Choroid plexus epithelial cell (primary cell): ENCODE measurements at regions not wholly inside any gene's neighbourhood (a gene's known extent, or its start where the extent isn't known, plus 50 kb on each side); places are given as distances from the start of the nearest gene placed in this dataset.
A peak's percentile ranks its signal among the peaks of the same experiment; 100 is the strongest.

Experiments
- DNase-seq: peaks from one replicate; pipeline ENCODE4 v3.0.0-alpha.2; 2010; ENCODE audit warnings: low read depth
- H3K4me3 ChIP-seq: 2 replicates; pipeline ENCODE4 v1.5.1; 2011; ENCODE audit warnings: low read depth, mild to moderate bottlenecking, control low read depth, low read length, moderate library complexity
- TF ChIP-seq, protein P1 (sequence below): conservative IDR thresholded peaks from 2 replicates; pipeline ENCODE4 v1.5.1; 2011; ENCODE audit warnings: low read depth, mild to moderate bottlenecking, control low read depth, inconsistent platforms, low read length, moderate library complexity

DNA sequence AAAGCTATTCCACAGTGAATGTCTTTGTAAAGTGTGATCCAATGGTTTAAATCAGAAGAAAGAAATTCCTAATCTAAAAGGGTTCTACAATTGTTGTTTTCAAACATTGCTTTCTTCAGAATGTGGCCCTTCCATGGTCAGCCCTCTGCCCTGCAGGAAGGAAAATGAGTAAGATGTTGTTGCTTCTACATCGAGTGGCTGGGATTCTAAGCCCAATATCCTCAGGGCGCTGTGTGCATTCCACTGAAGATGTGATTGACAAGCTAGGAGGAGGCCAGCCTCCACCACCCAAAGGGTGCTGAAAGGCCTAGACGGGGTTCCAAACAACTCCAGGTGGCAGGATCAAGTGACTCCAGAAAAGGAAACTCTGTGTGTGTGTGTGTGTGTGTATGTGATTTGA lies 316.9 kb upstream of the TSHZ3 start:
- H3K4me3 ChIP-seq = no peak overlapping the region
- TF ChIP-seq, protein P1, sequence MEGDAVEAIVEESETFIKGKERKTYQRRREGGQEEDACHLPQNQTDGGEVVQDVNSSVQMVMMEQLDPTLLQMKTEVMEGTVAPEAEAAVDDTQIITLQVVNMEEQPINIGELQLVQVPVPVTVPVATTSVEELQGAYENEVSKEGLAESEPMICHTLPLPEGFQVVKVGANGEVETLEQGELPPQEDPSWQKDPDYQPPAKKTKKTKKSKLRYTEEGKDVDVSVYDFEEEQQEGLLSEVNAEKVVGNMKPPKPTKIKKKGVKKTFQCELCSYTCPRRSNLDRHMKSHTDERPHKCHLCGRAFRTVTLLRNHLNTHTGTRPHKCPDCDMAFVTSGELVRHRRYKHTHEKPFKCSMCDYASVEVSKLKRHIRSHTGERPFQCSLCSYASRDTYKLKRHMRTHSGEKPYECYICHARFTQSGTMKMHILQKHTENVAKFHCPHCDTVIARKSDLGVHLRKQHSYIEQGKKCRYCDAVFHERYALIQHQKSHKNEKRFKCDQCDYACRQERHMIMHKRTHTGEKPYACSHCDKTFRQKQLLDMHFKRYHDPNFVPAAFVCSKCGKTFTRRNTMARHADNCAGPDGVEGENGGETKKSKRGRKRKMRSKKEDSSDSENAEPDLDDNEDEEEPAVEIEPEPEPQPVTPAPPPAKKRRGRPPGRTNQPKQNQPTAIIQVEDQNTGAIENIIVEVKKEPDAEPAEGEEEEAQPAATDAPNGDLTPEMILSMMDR = no peak
- DNase-seq = no peak

DNA sequence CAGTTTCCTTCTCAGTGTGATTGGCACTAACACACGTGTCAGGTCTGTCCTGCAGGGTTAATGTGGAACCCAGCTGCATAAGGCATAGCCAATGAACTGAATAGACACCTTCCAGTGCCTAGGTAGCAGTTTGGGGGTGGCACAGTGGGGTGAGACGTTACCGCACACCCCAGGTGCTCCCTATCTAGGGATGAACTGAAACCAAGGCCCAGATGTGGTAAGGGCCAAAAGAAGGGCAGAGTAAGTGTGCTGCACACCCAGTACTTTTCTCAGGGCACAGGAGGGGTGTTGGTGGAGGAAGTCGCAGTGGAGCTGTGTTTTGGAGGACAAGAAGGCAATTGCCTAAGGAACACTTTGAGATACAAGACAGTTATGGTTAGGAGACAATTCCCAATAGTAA lies 317.9 kb upstream of the TSHZ3 start:
- no peak overlapping the region for H3K4me3 ChIP-seq
- TF ChIP-seq, protein P1 = no peak
- DNase-seq = no peak

DNA sequence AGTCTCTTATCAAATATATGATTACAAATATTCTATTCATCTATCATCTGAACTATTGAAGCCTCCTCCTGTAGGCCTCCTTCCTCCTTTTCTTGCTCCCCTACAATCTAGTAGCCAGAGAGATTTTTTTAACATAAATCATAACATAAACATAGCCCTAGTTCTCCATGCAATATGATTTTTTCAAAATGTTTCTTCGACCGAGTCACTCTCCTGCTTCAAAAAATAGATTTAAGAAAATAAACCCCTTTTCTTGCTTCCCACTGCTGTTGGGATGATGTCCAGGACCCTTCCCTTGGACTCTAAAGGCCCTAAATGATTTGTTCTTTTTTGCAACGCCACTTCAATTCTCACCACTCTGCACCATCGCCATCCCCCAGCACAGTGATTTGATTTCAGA lies 319.7 kb upstream of the TSHZ3 start:
- DNase-seq = no peak
- no peak overlapping the region for H3K4me3 ChIP-seq
- TF ChIP-seq, protein P1 = no peak

GRCh38 chr19:31670931-31671330 lies 321.7 kb upstream of the TSHZ3 start:
- TF ChIP-seq, protein P1 = no peak
- DNase-seq = no peak
- no peak overlapping the region for H3K4me3 ChIP-seq

DNA sequence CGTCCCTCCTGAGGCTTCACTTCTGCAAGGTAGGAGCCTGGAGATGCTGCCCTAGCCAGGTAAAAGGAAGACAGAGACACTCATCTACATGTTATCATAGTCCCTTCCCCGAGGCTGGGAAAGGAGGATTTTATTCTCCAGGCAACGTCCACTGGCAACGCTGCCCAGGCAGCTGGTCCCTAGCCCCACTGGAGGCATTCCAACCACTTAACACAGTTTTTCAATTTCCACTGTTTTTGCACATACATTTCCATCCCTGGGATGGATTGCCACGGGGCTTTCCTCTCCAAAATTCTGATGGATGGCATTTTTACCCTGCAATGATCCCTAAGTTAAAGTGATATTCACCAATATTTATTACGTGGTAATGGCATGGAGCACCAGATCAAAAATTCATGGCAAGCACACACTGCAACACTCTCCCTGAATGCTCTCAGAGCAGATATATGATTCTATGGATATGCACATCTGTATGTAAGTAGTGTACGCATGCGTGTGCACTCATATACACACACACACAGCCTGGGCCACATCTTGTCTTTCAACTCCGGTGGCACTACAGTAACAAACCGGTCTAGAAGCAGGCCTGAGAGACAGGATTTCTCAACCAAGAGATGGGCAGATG lies 322.3 kb upstream of the TSHZ3 start:
- DNase-seq = no peak
- TF ChIP-seq, protein P1 = no peak
- H3K4me3 ChIP-seq = no peak overlapping the region

GRCh38 chr19:31674503-31675192 lies 325.4 kb upstream of the TSHZ3 start:
- DNase-seq = peak; percentile 11
- H3K4me3 ChIP-seq = no peak overlapping the region
- TF ChIP-seq, protein P1 = no peak

GRCh38 chr19:31675193-31675913 lies 326.1 kb upstream of the TSHZ3 start:
- H3K4me3 ChIP-seq = no peak overlapping the region
- peak; percentile 24 for DNase-seq
- TF ChIP-seq, protein P1 = no peak
